ENCODE measurements at regions not wholly inside any gene's neighbourhood (a gene's known extent, or its start where the extent isn't known, plus 50 kb on each side); places are given as distances from the start of the nearest gene placed in this dataset.

- no peak for TF ChIP-seq FOSL2 (IDR thresholded peaks at IDR 0.05; ENCODE audit: borderline replicate concordance, low read depth)
- TF ChIP-seq JUND (IDR thresholded peaks at IDR 0.05) = no peak
- TF ChIP-seq USF1 (IDR thresholded peaks at IDR 0.05; ENCODE audit: borderline replicate concordance, low read depth) = no peak
- no peak for TF ChIP-seq GABPA (IDR thresholded peaks at IDR 0.05; ENCODE audit: low read depth)
- no peak for TF ChIP-seq RXRA (IDR thresholded peaks at IDR 0.05; ENCODE audit: borderline replicate concordance, low read depth)
Observed at GRCh38 chr16:85379041-85380001, 233.8 kb upstream of the GSE1 start (continued).

GRCh38 chr16:85380002-85380395, 233.1 kb upstream of the GSE1 start:
- H3K9ac ChIP-seq = no peak overlapping the region
- no peak overlapping the region for H2AFZ ChIP-seq (ENCODE audit: low read depth)
- no peaks in the 10 kb centered on the region for H3K9me3 ChIP-seq
- H4K20me1 ChIP-seq (ENCODE audit: insufficient read depth) = peaks cover 2% of the 10 kb centered on the region; the same call in 1 of the 2 replicates
- no peaks in the 10 kb centered on the region for H3K9me2 ChIP-seq
- H3F3A ChIP-seq (replicated peaks; ENCODE audit: insufficient read depth) = no peaks in the 10 kb centered on the region
- H3K36me3 ChIP-seq (replicated peaks in 1 of 2; ENCODE audit: control insufficient read depth in 1 of 2, insufficient read depth in 2 of 2, low read length in 1 of 2) = no peaks in the 10 kb centered on the region
- CTCF ChIA-PET = interaction anchor here (1.1 to 8.5 kb wide), 8 partner anchors 11 to 183 kb away, joined by 3 to 51 read pairs (median 4); no protein-coding TSS in a partner anchor
- DNase-seq = no peak
- POLR2A ChIA-PET = no interaction called here
- no peaks in the 10 kb centered on the region; the same call in 1 of the 2 replicates for H3K79me2 ChIP-seq (ENCODE audit: insufficient read depth)
- peak overlapping the region in 1 of 2 experiments; percentile 99; a peak in 2 of 4 replicates for H3K27ac ChIP-seq (ENCODE audit: low read depth in 2 of 2, low read length in 1 of 2)
- WGBS (ENCODE audit: low lambda C conversion rate) = 42% methylated on average over 2 of the region's 2 CpGs
- H3K4me3 ChIP-seq (ENCODE audit: low read depth in 2 of 2, low read length in 1 of 2) = no peak overlapping the region
- no peak overlapping the region for H3K4me2 ChIP-seq
- H3K27me3 ChIP-seq (ENCODE audit: insufficient read depth) = no peaks in the 10 kb centered on the region
- TF ChIP-seq PBX3 (IDR thresholded peaks at IDR 0.05) (no peak), CHD2 (IDR thresholded peaks at IDR 0.05; ENCODE audit: low read length, partially characterized antibody) (no peak), EZH2phosphoT487 (IDR thresholded peaks at IDR 0.05; ENCODE audit: borderline replicate concordance, low read depth) (no peak), MEF2A (IDR thresholded peaks at IDR 0.05; ENCODE audit: borderline replicate concordance, low read depth) (no peak), USF2 (IDR thresholded peaks at IDR 0.05; ENCODE audit: borderline replicate concordance, low read depth, low read length) (no peak), ELF1 (IDR thresholded peaks at IDR 0.05) (no peak), FOXJ3 (CRISPR knock-in tag; IDR thresholded peaks at IDR 0.05) (no peak), MXI1 (IDR thresholded peaks at IDR 0.05; ENCODE audit: low read depth, low read length) (no peak), EP300 (IDR thresholded peaks at IDR 0.05; ENCODE audit: borderline replicate concordance in 1 of 2, low read depth in 1 of 2, low read length in 1 of 2) (no peak), ZBTB33 (IDR thresholded peaks at IDR 0.05; ENCODE audit: borderline replicate concordance, low read depth) (no peak), MAX (IDR thresholded peaks at IDR 0.05; ENCODE audit: low read depth) (no peak), SIN3A (IDR thresholded peaks at IDR 0.05; ENCODE audit: borderline replicate concordance, low read depth, low read length) (no peak), RFX5 (IDR thresholded peaks at IDR 0.05; ENCODE audit: low read length) (no peak), NRF1 (IDR thresholded peaks at IDR 0.05; ENCODE audit: low read depth, low read length) (no peak)
- H3K4me1 ChIP-seq (ENCODE audit: control insufficient read depth in 1 of 2, insufficient read depth in 2 of 2, low read depth in 1 of 2, low read length in 1 of 2) = peaks cover 9 to 97% of the 10 kb centered on the region in 2 experiments; a peak in 3 of 4 replicates
